ENCODE measurements at regions not wholly inside any gene's neighbourhood (a gene's known extent, or its start where the extent isn't known, plus 50 kb on each side); places are given as distances from the start of the nearest gene placed in this dataset.
"Not testable (repeated sequence)": the region's sequence is repeated elsewhere in the genome, so short reads cannot be mapped to it uniquely, and the experiment has no call there.

- DNase-seq, result no peak
Measured at GRCh38 chr3:144480416-144480919, 508.8 kb downstream of the DIPK2A start.

GRCh38 chr3:144482876-144483275, 511.3 kb downstream of the DIPK2A start:
- DNase-seq, result no peak

- DNase-seq, result no peak
Measured at GRCh38 chr3:144487011-144487410, 515.4 kb downstream of the DIPK2A start.

DNA sequence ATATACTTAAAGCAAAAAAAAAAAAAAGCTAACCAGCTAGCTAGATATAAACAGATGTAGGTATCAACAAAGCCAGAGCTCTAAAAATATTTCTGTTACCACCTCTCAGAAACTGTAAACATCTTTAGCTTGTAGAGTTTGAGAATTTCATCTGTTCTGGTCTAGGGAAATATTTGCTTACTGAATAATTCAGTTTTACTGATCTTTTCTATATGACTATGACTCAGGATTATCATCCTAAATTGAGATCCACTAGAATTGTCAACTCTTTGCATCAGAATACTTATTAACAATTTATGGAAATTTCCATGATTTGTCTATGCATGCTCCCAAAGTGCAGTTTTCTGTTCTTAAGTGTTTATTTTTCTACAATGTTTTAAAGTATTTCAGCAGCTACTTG, 517.3 kb downstream of the DIPK2A start:
- DNase-seq, result no peak

- no peak for DNase-seq
Measured at GRCh38 chr3:144491333-144491732, 519.7 kb downstream of the DIPK2A start.

DNA sequence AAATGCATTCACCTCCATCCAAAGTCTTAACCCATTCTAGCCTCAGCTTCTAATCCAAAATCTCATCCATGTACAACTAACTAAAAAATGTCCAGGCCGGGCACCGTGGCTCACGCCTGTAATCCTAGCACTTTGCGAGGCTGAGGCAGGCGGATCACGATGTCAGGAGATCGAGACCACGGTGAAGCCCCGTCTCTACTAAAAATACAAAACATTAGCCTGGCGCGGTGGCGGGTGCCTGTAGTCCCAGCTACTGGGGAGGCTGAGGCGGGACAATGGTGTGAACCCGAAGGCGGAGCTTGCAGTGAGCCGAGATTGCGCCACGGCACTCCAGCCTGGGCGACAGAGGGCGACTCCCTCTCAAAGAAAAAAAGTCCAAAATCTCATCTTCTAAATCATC, 523.0 kb downstream of the DIPK2A start:
- DNase-seq, result not testable (repeated sequence)

DNA sequence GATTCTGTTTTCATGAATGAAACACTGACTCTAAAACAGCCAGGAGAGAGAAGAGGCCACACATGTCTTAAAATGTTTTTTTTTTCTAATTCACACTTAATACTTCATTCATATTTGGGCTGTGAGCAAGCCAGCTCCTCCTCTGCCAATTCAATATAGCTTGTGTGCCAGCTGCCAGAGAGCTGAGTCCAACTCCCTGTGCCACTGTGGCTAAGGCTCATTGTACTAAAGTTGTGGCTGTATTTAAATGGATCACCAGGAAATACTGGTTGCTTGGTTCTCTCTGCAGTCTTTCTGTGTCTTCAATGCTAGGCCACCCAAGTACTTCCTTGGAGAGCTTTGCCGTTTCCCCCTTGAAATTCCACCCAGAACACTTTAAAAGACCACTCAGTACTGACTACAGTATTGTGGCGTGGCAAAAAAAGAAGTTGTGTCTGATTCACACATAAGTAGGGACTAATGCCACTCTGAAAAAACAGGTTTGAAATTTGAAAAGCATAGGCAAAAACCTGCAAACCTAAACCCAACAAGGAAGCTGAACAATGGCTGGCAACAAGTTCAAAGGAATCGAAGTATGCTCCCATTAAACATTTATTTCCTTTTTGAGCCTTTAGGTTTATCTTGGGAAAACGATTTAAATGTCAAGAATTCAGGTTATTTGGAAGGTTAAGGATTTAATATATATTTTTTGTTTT, 524.7 kb downstream of the DIPK2A start:
- no peak for DNase-seq

DNA sequence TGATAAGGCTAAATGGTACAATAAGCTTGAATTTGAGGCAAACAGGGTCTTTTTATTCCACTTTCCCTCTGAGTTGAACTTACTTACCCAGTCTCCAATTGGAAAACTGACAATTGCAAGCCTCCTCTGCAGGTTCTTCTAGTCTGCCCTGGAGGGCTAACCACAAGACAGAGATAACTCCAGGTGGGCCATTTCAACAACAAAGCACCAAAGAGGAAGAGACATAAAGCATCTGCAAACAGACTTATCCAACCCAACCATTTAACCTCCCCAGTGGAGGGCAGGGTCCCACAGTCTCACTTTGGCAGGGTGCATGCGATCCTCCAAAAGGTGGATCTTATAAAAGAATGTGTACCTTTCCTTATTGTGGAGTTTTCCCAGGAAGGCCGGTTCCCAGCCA, 525.8 kb downstream of the DIPK2A start:
- DNase-seq, result no peak

- DNase-seq, result no peak
Measured at GRCh38 chr3:144499001-144499930, 527.6 kb downstream of the DIPK2A start.

DNA sequence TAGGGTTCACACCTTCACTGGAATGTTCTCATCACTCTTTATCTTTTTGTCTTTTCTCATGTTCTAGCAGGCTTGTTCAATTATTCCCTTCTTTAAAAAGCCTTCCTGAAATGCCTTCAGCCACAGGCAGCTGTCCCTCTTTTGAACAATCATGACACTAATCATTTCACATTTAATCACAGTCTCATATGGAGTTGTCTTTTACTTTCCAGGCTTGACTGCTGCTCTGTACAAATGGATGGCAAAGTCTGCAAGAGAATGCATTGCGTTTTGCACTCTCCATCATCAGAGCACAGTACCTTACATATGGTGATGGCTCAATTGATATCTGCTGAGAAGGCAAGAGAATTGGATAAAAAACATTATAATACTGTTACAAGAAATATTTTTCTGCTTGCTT, 529.8 kb downstream of the DIPK2A start:
- no peak for DNase-seq

GRCh38 chr3:144502402-144502801, 530.8 kb downstream of the DIPK2A start:
- DNase-seq, result no peak

DNA sequence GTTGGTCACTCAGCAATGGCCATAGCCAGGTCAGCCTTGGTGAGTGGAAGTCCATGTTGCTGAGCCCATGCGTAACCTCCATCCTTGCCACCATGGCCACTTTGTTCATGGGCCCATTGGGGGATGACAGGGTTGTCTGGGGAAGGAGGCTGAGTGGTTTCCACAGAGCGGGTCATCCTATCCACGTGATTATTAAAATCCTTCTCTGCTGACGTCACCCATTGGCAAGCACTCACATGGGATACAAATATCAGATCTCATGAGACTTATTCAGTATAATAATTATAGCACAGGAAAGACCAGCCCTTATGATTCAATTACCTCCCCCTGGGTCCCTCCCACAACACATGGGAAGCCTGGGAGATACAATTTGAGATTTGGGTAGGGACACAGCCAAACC, 534.8 kb downstream of the DIPK2A start:
- DNase-seq, result not testable (repeated sequence)

DNA sequence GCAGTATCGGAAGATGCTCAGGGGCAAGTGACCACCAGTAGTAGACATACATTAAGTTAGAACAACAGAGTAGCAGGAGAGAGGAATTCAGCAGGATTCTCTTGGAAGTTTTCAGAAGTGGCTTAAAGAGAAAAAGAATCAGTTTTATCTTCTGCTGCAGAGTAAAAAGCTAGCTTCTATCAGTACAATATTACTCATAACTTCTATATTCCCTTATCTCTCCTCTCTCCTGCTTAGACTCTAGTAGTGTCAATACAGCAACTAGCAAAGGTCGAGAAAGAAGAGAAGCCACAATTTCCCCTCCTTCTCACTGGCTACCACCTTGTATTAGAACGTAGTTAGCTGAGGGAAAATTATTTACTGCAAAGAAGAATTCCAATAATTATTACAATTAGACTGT, 539.7 kb downstream of the DIPK2A start:
- DNase-seq, result no peak

DNA sequence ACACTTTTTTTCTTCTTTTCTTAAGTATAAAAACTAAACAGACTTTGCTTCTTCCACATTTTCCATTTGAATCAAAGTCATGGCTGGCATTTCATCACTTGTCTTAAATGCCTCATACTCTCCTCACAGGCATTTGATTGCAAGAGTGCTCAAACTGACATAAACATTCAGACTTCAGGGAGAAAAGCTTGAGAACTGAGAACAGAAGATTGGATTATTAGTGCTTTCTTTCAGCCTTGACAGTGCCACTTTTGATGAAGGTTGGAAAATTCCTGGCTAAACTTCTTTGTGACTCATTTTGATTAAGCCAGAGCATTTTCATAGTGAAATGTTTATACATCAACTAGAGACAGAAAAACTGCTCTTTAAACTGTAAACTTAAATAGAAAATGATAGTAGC, 544.4 kb downstream of the DIPK2A start:
- no peak for DNase-seq

GRCh38 chr3:144516589-144516988, 545.0 kb downstream of the DIPK2A start:
- no peak for DNase-seq

- DNase-seq, result no peak
Measured at GRCh38 chr3:144521131-144521530, 549.5 kb downstream of the DIPK2A start.

DNA sequence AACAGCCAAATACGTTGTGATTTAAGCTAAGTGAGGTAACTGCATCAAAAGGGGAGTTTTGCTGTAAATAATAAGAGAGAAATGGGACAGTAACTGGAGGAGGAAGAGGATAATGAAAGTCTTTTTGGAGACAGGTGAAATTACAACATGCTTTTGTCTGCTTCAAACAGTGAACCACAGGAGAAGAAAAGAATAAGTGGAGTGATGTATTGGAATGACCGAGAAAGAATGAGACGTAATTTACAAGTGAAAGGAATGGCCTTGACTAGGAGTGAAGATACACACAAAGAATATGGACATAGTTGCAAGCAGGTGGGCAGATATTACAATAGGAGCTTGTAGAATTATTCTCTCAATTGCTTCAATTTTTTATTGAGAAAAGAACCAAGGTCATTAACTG, 550.8 kb downstream of the DIPK2A start:
- DNase-seq, result no peak

GRCh38 chr3:144523396-144523795, 551.8 kb downstream of the DIPK2A start:
- no peak for DNase-seq

GRCh38 chr3:144524531-144524930, 552.9 kb downstream of the DIPK2A start:
- no peak for DNase-seq

DNA sequence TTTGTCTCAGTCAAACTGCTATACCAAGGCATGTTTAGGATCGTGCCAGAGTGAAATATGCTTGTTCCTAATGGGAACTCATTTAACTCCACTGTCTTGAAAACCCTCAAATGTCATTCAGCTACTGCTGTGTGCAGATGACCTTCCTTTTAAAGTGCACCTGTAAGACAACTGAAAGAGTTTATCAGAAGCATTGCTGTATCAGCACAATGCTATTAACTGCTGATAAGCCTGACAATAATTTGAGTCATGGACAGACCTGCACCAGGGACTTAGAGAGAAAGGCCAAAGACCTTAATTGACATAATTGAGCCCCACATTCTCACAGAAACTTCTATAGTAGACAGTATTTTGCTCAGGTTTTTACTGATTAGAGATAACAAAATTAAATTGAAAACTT, 557.9 kb downstream of the DIPK2A start:
- no peak for DNase-seq

DNA sequence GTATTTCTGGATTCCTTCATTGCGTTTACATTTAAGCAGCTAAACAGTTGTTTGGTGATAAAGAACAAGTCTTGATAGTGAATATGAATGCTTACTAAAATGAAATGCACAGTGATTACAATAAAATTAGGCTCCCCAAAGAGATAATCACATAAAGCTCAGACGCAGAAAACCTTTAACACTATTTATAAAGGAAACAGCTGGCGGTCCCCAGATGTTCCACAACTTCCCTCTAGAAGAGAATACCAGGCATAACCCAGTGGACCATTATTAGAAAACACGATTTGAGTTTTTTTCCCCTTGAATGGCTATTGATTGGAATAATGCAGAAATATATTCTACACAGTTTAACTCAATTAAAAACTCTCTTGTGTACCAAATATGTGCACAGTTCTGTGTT, 573.2 kb downstream of the DIPK2A start:
- DNase-seq, result no peak

DNA sequence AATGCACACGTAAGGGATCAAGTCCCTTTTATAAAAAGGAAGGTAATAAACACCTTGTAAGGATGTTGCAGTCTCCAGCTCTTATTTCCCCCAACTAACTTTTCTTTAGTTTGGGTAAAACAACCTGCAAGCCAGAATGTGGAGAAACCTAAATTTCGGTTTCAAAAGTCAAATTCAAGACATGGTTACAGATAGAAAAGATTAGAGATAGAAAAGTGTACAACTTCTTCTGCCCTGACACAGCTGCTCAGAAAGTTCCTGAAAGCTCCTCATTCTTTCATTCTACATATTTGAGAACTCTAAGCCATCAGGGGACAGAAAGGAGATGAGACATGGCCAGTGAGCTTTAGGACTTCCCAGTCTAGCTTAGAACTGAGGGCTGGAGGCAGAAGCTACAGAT, 574.9 kb downstream of the DIPK2A start:
- DNase-seq, result no peak

DNA sequence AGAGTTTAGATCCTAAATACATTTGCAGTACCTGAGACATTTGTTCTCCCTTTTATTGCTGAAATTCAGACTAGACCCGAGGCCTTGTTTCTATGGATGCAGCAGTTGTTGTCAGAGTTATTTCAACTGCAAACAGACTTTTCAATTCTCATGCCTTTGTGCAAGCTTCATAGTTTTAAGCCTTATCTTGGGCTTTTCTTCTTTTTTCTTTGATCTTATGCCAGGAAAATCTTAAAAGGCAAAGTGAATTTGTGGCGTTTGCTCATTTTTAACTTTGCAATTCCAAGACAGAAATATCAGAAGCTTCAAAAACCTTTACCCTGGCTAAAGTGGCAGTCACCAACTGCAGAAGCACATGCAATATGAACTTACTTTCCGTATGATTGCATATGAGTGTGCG, 576.7 kb downstream of the DIPK2A start:
- no peak for DNase-seq

DNA sequence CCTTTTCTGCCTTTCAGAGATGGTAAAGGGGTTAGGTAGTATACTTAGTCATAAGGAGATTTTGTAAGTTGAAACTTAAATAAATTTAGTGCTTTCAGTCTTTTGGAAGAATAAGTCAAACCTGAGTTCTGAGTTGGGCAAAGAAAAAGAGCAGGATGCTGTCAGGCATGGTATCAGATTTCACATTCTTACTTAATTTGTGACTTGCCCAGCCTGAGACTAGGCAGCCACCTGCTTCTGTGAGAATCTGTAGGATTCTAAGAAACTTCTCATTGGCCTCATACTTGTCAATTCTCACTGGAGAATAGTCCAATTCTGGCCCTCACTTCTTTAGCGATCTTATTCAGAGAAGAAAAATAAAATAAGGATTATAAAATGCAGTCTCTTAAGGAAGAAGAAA, 577.5 kb downstream of the DIPK2A start:
- DNase-seq, result no peak
